ENCODE measurements at regions not wholly inside any gene's neighbourhood (a gene's known extent, or its start where the extent isn't known, plus 50 kb on each side); places are given as distances from the start of the nearest gene placed in this dataset.

GRCh38 chr11:19365743-19366410 lies 125.1 kb upstream of the E2F8 start:
- H3K27ac Mint-ChIP-seq (ENCODE audit: unreplicated experiment): no peak overlapping the region
- no peaks in the 10 kb centered on the region for H3K27me3 Mint-ChIP-seq (ENCODE audit: low read depth)

GRCh38 chr11:19359221-19360000 lies 118.7 kb upstream of the E2F8 start:
- Mint-ChIP-seq H3K4me1 (ENCODE audit: low read depth) (no peaks in the 10 kb centered on the region), H3K27ac (ENCODE audit: unreplicated experiment) (no peak overlapping the region), H3K27me3 (ENCODE audit: low read depth) (peaks cover 5% of the 10 kb centered on the region), H3K4me3 (ENCODE audit: unreplicated experiment) (no peak overlapping the region), H3K36me3 (ENCODE audit: low read depth) (no peaks in the 10 kb centered on the region), H3K9me3 (ENCODE audit: low read depth) (no peaks in the 10 kb centered on the region)
- no peak for TF ChIP-seq CTCF (IDR thresholded peaks at IDR 0.05)
- DNase-seq (ENCODE audit: low spot score): no peak

More at GRCh38 chr11:19365743-19366410, 125.1 kb upstream of the E2F8 start:
- H3K9me3 Mint-ChIP-seq (ENCODE audit: low read depth): no peaks in the 10 kb centered on the region
- H3K4me3 Mint-ChIP-seq (ENCODE audit: unreplicated experiment): no peak overlapping the region
- H3K4me1 Mint-ChIP-seq (ENCODE audit: low read depth): peaks cover 33% of the 10 kb centered on the region
- H3K36me3 Mint-ChIP-seq (ENCODE audit: low read depth): no peaks in the 10 kb centered on the region
- no peak for DNase-seq (ENCODE audit: low spot score)
- no peak for TF ChIP-seq CTCF (IDR thresholded peaks at IDR 0.05)

GRCh38 chr11:19357943-19358342 lies 117.2 kb upstream of the E2F8 start:
- H3K36me3 Mint-ChIP-seq (ENCODE audit: low read depth): no peaks in the 10 kb centered on the region
- H3K27ac Mint-ChIP-seq (ENCODE audit: unreplicated experiment): no peak overlapping the region
- no peaks in the 10 kb centered on the region for H3K9me3 Mint-ChIP-seq (ENCODE audit: low read depth)
- peaks cover 6% of the 10 kb centered on the region for H3K27me3 Mint-ChIP-seq (ENCODE audit: low read depth)
- no peaks in the 10 kb centered on the region for H3K4me1 Mint-ChIP-seq (ENCODE audit: low read depth)
- no peak overlapping the region for H3K4me3 Mint-ChIP-seq (ENCODE audit: unreplicated experiment)
- DNase-seq (ENCODE audit: low spot score): no peak
- TF ChIP-seq CTCF (IDR thresholded peaks at IDR 0.05): no peak

DNA sequence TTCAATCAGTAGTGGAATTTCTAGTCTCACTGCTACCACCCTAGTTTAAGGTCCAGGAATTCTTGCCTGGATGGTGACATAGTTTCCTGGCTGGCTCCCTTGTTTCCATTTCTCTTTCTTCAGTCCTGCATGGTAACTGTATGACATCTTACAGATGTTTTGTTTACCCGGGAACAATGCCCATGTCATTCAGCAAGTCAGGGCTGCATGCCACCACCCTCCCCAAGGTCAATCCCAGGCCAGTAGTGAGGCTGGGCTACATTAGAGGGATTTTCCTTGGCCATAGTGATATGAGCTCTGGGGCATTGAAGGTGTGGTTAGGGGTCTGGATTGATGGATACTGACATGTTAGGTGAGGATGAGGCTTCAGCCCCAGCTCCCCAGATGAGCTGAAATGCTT lies 114.9 kb upstream of the E2F8 start:
- no peak overlapping the region for H3K4me3 Mint-ChIP-seq (ENCODE audit: unreplicated experiment)
- no peak overlapping the region for H3K27ac Mint-ChIP-seq (ENCODE audit: unreplicated experiment)
- H3K4me1 Mint-ChIP-seq (ENCODE audit: low read depth): no peaks in the 10 kb centered on the region
- H3K36me3 Mint-ChIP-seq (ENCODE audit: low read depth): no peaks in the 10 kb centered on the region
- no peaks in the 10 kb centered on the region for H3K9me3 Mint-ChIP-seq (ENCODE audit: low read depth)
- peaks cover 20% of the 10 kb centered on the region for H3K27me3 Mint-ChIP-seq (ENCODE audit: low read depth)
- TF ChIP-seq CTCF (IDR thresholded peaks at IDR 0.05): no peak
- no peak for DNase-seq (ENCODE audit: low spot score)

- no peak for TF ChIP-seq CTCF (IDR thresholded peaks at IDR 0.05)
- Mint-ChIP-seq H3K4me3 (ENCODE audit: unreplicated experiment) (no peak overlapping the region), H3K9me3 (ENCODE audit: low read depth) (no peaks in the 10 kb centered on the region), H3K36me3 (ENCODE audit: low read depth) (no peaks in the 10 kb centered on the region), H3K27ac (ENCODE audit: unreplicated experiment) (no peak overlapping the region), H3K27me3 (ENCODE audit: low read depth) (peaks cover 40% of the 10 kb centered on the region), H3K4me1 (ENCODE audit: low read depth) (no peaks in the 10 kb centered on the region)
- DNase-seq (ENCODE audit: low spot score): no peak
These were observed 112.6 kb upstream of the E2F8 start for GRCh38 chr11:19353287-19353850.

Data from chondrocyte (in vitro differentiated cells).